ENCODE measurements at regions not wholly inside any gene's neighbourhood (a gene's known extent, or its start where the extent isn't known, plus 50 kb on each side); places are given as distances from the start of the nearest gene placed in this dataset.

- no peaks in the 10 kb centered on the region for H3K4me1 ChIP-seq (ENCODE audit: control insufficient read depth in 1 of 2, insufficient read depth in 2 of 2, low read length in 2 of 2)
- H3K27me3 ChIP-seq (ENCODE audit: control insufficient read depth in 1 of 2, insufficient read depth in 2 of 2, low read length in 1 of 2) = no peaks in the 10 kb centered on the region
- no peak overlapping the region for H3K4me3 ChIP-seq (ENCODE audit: low read length in 2 of 2)
- intact Hi-C loops (cut with DNase I) = no loop called here
- no peak overlapping the region for H3K27ac ChIP-seq (ENCODE audit: low read depth in 1 of 2, low read length in 2 of 2)
- H3K36me3 ChIP-seq (ENCODE audit: control insufficient read depth in 1 of 2, insufficient read depth in 2 of 2, low read length in 1 of 2) = no peaks in the 10 kb centered on the region
- H3K9me3 ChIP-seq (ENCODE audit: control insufficient read depth, low read length) = no peaks in the 10 kb centered on the region
- 54 to 68% methylated on average over 2 of the region's 2 CpGs for WGBS, 2 donors
- no peak for ATAC-seq (ENCODE audit: low FRiP score)
- DNase-seq = no peak
These were observed 96.9 kb upstream of the ZNF236 start for GRCh38 chr18:76725445-76725844.

- intact Hi-C loops (cut with DNase I) = no loop called here
- no peak for ATAC-seq (ENCODE audit: low FRiP score)
- 91% methylated on average over 14 of the region's 14 CpGs for WGBS, 2 donors
These were observed 99.9 kb upstream of the ZNF236 start for GRCh38 chr18:76722224-76723061.

DNA sequence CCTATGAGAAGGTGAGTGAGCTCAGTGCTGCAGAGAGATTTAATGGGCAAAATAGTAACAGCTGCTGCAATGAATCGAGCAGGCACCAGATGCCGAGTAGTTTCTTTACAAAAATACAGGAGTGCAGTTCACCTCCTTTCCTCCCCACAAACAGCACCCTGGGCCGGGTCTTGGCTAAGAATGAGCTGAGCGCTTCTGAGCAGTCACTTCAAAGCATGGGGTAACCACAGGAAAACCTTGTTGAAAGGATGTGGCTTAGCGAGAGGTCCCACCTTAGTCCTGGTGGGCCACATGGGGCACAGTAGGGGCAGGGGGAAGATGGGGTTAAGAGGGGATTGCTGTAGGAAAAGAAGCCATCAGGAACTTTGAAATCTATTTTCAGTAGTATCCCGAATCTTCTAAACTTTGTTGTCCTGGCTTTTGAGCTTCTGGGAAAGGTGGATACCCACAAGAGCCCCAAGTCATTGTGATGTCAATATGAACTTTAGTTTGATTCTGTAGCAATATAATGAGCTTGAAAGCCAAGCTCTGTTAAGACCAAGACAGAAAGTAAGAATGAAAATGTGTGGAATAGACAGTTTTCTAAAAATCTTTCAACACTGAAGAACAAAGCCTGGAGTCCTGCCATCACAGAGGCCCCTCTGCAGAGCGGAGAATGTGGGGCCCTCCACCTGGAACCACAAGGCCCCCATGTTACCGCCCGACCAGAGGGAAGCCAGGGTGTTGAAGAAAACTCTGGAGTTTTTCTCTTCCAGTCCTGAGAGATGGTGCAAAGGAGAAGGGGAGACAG lies 101.0 kb upstream of the ZNF236 start:
- H3K4me3 ChIP-seq (ENCODE audit: low read length in 2 of 2) = no peak overlapping the region
- H3K27me3 ChIP-seq (ENCODE audit: control insufficient read depth in 1 of 2, insufficient read depth in 2 of 2, low read length in 1 of 2) = no peaks in the 10 kb centered on the region
- DNase-seq = no peak
- no peaks in the 10 kb centered on the region for H3K9me3 ChIP-seq (ENCODE audit: control insufficient read depth, low read length)
- WGBS, 2 donors = 82 to 83% methylated on average over 9 of the region's 9 CpGs
- H3K36me3 ChIP-seq (ENCODE audit: control insufficient read depth in 1 of 2, insufficient read depth in 2 of 2, low read length in 1 of 2) = no peaks in the 10 kb centered on the region
- H3K4me1 ChIP-seq (ENCODE audit: control insufficient read depth in 1 of 2, insufficient read depth in 2 of 2, low read length in 2 of 2) = no peaks in the 10 kb centered on the region
- no peak for ATAC-seq (ENCODE audit: low FRiP score)
- no peak overlapping the region for H3K27ac ChIP-seq (ENCODE audit: low read depth in 1 of 2, low read length in 2 of 2)
- intact Hi-C loops (cut with DNase I) = no loop called here

More at GRCh38 chr18:76722224-76723061, 99.9 kb upstream of the ZNF236 start:
- no peaks in the 10 kb centered on the region for H3K36me3 ChIP-seq (ENCODE audit: control insufficient read depth in 1 of 2, insufficient read depth in 2 of 2, low read length in 1 of 2)
- H3K4me1 ChIP-seq (ENCODE audit: control insufficient read depth in 1 of 2, insufficient read depth in 2 of 2, low read length in 2 of 2) = no peaks in the 10 kb centered on the region
- DNase-seq = no peak
- H3K27me3 ChIP-seq (ENCODE audit: control insufficient read depth in 1 of 2, insufficient read depth in 2 of 2, low read length in 1 of 2) = no peaks in the 10 kb centered on the region
- no peak overlapping the region for H3K27ac ChIP-seq (ENCODE audit: low read depth in 1 of 2, low read length in 2 of 2)
- H3K9me3 ChIP-seq (ENCODE audit: control insufficient read depth, low read length) = no peaks in the 10 kb centered on the region
- no peak overlapping the region for H3K4me3 ChIP-seq (ENCODE audit: low read length in 2 of 2)

GRCh38 chr18:76720683-76721082 lies 101.7 kb upstream of the ZNF236 start:
- Histone ChIP-seq H3K27me3 (ENCODE audit: control insufficient read depth in 1 of 2, insufficient read depth in 2 of 2, low read length in 1 of 2) (no peaks in the 10 kb centered on the region), H3K36me3 (ENCODE audit: control insufficient read depth in 1 of 2, insufficient read depth in 2 of 2, low read length in 1 of 2) (no peaks in the 10 kb centered on the region), H3K4me3 (ENCODE audit: low read length in 2 of 2) (no peak overlapping the region), H3K27ac (ENCODE audit: low read depth in 1 of 2, low read length in 2 of 2) (no peak overlapping the region), H3K9me3 (ENCODE audit: control insufficient read depth, low read length) (no peaks in the 10 kb centered on the region), H3K4me1 (ENCODE audit: control insufficient read depth in 1 of 2, insufficient read depth in 2 of 2, low read length in 2 of 2) (no peaks in the 10 kb centered on the region)
- no peak for ATAC-seq (ENCODE audit: low FRiP score)
- DNase-seq = no peak
- intact Hi-C loops (cut with DNase I) = no loop called here
- WGBS, 2 donors = 85 to 88% methylated on average over 5 of the region's 5 CpGs

- no peak overlapping the region for H3K27ac ChIP-seq (ENCODE audit: low read depth in 1 of 2, low read length in 2 of 2)
- ATAC-seq (ENCODE audit: low FRiP score) (no peak), DNase-seq (no peak)
- intact Hi-C loops (cut with DNase I) = no loop called here
- no peaks in the 10 kb centered on the region for H3K27me3 ChIP-seq (ENCODE audit: control insufficient read depth in 1 of 2, insufficient read depth in 2 of 2, low read length in 1 of 2)
- H3K4me1 ChIP-seq (ENCODE audit: control insufficient read depth in 1 of 2, insufficient read depth in 2 of 2, low read length in 2 of 2) = no peaks in the 10 kb centered on the region
- H3K36me3 ChIP-seq (ENCODE audit: control insufficient read depth in 1 of 2, insufficient read depth in 2 of 2, low read length in 1 of 2) = no peaks in the 10 kb centered on the region
- no peak overlapping the region for H3K4me3 ChIP-seq (ENCODE audit: low read length in 2 of 2)
- H3K9me3 ChIP-seq (ENCODE audit: control insufficient read depth, low read length) = no peaks in the 10 kb centered on the region
- WGBS, 2 donors = 79 to 82% methylated on average over 16 of the region's 16 CpGs
These were observed 107.2 kb upstream of the ZNF236 start for GRCh38 chr18:76715012-76715610.

- Histone ChIP-seq H3K4me3 (ENCODE audit: low read length in 2 of 2) (no peak overlapping the region), H3K4me1 (ENCODE audit: control insufficient read depth in 1 of 2, insufficient read depth in 2 of 2, low read length in 2 of 2) (no peaks in the 10 kb centered on the region), H3K9me3 (ENCODE audit: control insufficient read depth, low read length) (no peaks in the 10 kb centered on the region), H3K36me3 (ENCODE audit: control insufficient read depth in 1 of 2, insufficient read depth in 2 of 2, low read length in 1 of 2) (no peaks in the 10 kb centered on the region), H3K27me3 (ENCODE audit: control insufficient read depth in 1 of 2, insufficient read depth in 2 of 2, low read length in 1 of 2) (no peaks in the 10 kb centered on the region), H3K27ac (ENCODE audit: low read depth in 1 of 2, low read length in 2 of 2) (no peak overlapping the region)
- intact Hi-C loops (cut with DNase I) = loop anchor here in 1 of 2 donors (5.0 kb wide), 1 partner anchor 316 kb away; no protein-coding TSS in a partner anchor
- 93 to 95% methylated on average over 8 of the region's 8 CpGs for WGBS, 2 donors
- DNase-seq (no peak), ATAC-seq (ENCODE audit: low FRiP score) (no peak)
These were observed 108.9 kb upstream of the ZNF236 start for GRCh38 chr18:76713432-76713831.

- DNase-seq = no peak
- WGBS, 2 donors = 85% methylated on average over 16 of the region's 16 CpGs
- Histone ChIP-seq H3K9me3 (ENCODE audit: control insufficient read depth, low read length) (no peaks in the 10 kb centered on the region), H3K36me3 (ENCODE audit: control insufficient read depth in 1 of 2, insufficient read depth in 2 of 2, low read length in 1 of 2) (no peaks in the 10 kb centered on the region), H3K4me1 (ENCODE audit: control insufficient read depth in 1 of 2, insufficient read depth in 2 of 2, low read length in 2 of 2) (no peaks in the 10 kb centered on the region), H3K27me3 (ENCODE audit: control insufficient read depth in 1 of 2, insufficient read depth in 2 of 2, low read length in 1 of 2) (no peaks in the 10 kb centered on the region), H3K27ac (ENCODE audit: low read depth in 1 of 2, low read length in 2 of 2) (no peak overlapping the region), H3K4me3 (ENCODE audit: low read length in 2 of 2) (no peak overlapping the region)
- intact Hi-C loops (cut with DNase I) = loop anchor here in 1 of 2 donors (5.0 kb wide), 1 partner anchor 315 kb away; no protein-coding TSS in a partner anchor
- no peak for ATAC-seq (ENCODE audit: low FRiP score)
These were observed 109.7 kb upstream of the ZNF236 start for GRCh38 chr18:76712511-76713140.
